NCI-H524 (cell line): ENCODE measurements at regions not wholly inside any gene's neighbourhood (a gene's known extent, or its start where the extent isn't known, plus 50 kb on each side); places are given as distances from the start of the nearest gene placed in this dataset.
A peak's percentile ranks its signal among the peaks of the same experiment; 100 is the strongest.

ENCODE experiments used
- DNase-seq, 2 experiments: peaks; one replicate each; lab custom pipeline; 2025; lab: John Stamatoyannopoulos, UW

- DNase-seq: no peak
Observed at GRCh38 chr1:29488794-29489311, 252.5 kb downstream of the PTPRU start.

- DNase-seq: no peak
Observed at GRCh38 chr1:29488086-29488793, 251.9 kb downstream of the PTPRU start.

GRCh38 chr1:29487291-29487690 lies 251.0 kb downstream of the PTPRU start:
- DNase-seq: no peak

- no peak for DNase-seq
Observed at GRCh38 chr1:29485096-29485925, 249.0 kb downstream of the PTPRU start.

GRCh38 chr1:29482991-29483390 lies 246.7 kb downstream of the PTPRU start:
- no peak for DNase-seq

- no peak for DNase-seq
Observed at GRCh38 chr1:29482064-29482463, 245.7 kb downstream of the PTPRU start.

GRCh38 chr1:29481031-29481430 lies 244.7 kb downstream of the PTPRU start:
- no peak for DNase-seq

GRCh38 chr1:29478879-29479278 lies 242.6 kb downstream of the PTPRU start:
- DNase-seq: no peak

- no peak for DNase-seq
Observed at GRCh38 chr1:29478151-29478791, 241.9 kb downstream of the PTPRU start.

- DNase-seq: no peak
Observed at GRCh38 chr1:29475326-29475725, 239.0 kb downstream of the PTPRU start.

- no peak for DNase-seq
Observed at GRCh38 chr1:29474274-29475244, 238.2 kb downstream of the PTPRU start.

- peak; percentile 60 to 87 for DNase-seq
Observed at GRCh38 chr1:29473161-29473855, 237.0 kb downstream of the PTPRU start.

- DNase-seq: peak; percentile 68 to 85
Observed at GRCh38 chr1:29471487-29472313, 235.4 kb downstream of the PTPRU start.

- DNase-seq: no peak
Observed at GRCh38 chr1:29470788-29471119, 234.4 kb downstream of the PTPRU start.

- peak; percentile 82 to 88 for DNase-seq
Observed at GRCh38 chr1:29470087-29470787, 233.9 kb downstream of the PTPRU start.

- no peak for DNase-seq
Observed at GRCh38 chr1:29469457-29469856, 233.1 kb downstream of the PTPRU start.

GRCh38 chr1:29467989-29468900 lies 231.9 kb downstream of the PTPRU start:
- DNase-seq: no peak

- DNase-seq: no peak
Observed at GRCh38 chr1:29466258-29466657, 229.9 kb downstream of the PTPRU start.
